Testis (tissue), 2 donors: ENCODE measurements at regions not wholly inside any gene's neighbourhood (a gene's known extent, or its start where the extent isn't known, plus 50 kb on each side); places are given as distances from the start of the nearest gene placed in this dataset.

ENCODE experiments used
- POLR2A ChIP-seq: fragments of 450-650 bp; IDR thresholded peaks from one replicate; pipeline ENCODE4 v1.6.1; 2017; ENCODE audit warnings: antibody characterized with exemption, mild to moderate bottlenecking, moderate library complexity
- TF ChIP-seq, protein P1 (sequence below), 3 experiments: fragments of 450-650 bp in 2 of 3; fragments of 200-600 bp in 1 of 3; sonication (generic) in 1 of 3; IDR thresholded peaks; one replicate each; pipeline ENCODE4 v1.5.1; 2016 to 2019; ENCODE audit warnings: antibody characterized with exemption in 3 of 3, mild to moderate bottlenecking in 2 of 3, moderate library complexity in 1 of 3

DNA sequence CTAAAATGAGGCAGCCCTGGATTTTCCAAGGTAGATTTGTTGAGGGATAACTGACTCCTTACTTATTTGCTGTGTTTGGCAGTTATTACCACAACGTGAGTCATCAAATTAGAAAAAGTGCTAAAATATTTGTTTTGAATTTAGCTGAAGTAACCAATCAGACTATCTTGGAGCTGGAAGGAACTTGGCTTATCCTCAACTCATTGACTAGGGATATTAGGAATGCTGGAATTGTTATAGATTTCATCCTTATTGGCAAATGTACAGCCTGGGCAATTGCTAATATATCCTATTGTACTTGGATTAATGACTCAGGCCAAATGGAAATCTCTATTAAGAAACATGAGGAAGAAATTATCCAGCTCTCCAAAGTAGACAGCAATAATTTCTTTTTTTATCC is 1189.0 kb upstream of the LRRN3 start:
- TF ChIP-seq, protein P1, sequence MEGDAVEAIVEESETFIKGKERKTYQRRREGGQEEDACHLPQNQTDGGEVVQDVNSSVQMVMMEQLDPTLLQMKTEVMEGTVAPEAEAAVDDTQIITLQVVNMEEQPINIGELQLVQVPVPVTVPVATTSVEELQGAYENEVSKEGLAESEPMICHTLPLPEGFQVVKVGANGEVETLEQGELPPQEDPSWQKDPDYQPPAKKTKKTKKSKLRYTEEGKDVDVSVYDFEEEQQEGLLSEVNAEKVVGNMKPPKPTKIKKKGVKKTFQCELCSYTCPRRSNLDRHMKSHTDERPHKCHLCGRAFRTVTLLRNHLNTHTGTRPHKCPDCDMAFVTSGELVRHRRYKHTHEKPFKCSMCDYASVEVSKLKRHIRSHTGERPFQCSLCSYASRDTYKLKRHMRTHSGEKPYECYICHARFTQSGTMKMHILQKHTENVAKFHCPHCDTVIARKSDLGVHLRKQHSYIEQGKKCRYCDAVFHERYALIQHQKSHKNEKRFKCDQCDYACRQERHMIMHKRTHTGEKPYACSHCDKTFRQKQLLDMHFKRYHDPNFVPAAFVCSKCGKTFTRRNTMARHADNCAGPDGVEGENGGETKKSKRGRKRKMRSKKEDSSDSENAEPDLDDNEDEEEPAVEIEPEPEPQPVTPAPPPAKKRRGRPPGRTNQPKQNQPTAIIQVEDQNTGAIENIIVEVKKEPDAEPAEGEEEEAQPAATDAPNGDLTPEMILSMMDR (IDR thresholded peaks at IDR 0.05): no peak
- no peak for TF ChIP-seq POLR2A
